ENCODE measurements at regions not wholly inside any gene's neighbourhood (a gene's known extent, or its start where the extent isn't known, plus 50 kb on each side); places are given as distances from the start of the nearest gene placed in this dataset.

- Histone ChIP-seq H3K27me3 (ENCODE audit: low read length) (no peaks in the 10 kb centered on the region), H3K9me2 (replicated peaks; ENCODE audit: insufficient read depth, low read length) (no peaks in the 10 kb centered on the region), H3K36me3 (ENCODE audit: insufficient read depth, low read length) (no peaks in the 10 kb centered on the region), H2AFZ (ENCODE audit: low read length) (no peak overlapping the region), H3K9me3 (ENCODE audit: low read length) (no peaks in the 10 kb centered on the region), H3K4me1 (ENCODE audit: low read length) (no peaks in the 10 kb centered on the region), H3K79me2 (ENCODE audit: low read length) (no peaks in the 10 kb centered on the region), H3K4me2 (ENCODE audit: low read depth, low read length, poor library complexity, severe bottlenecking) (no peak overlapping the region), H3K9ac (ENCODE audit: low read length) (no peak overlapping the region), H4K20me1 (ENCODE audit: insufficient read depth, low read depth, low read length) (no peaks in the 10 kb centered on the region), H3K27ac (ENCODE audit: low read length) (no peak overlapping the region), H3K4me3 (ENCODE audit: low read length) (no peak overlapping the region)
- no peak for DNase-seq
Measured at GRCh38 chr4:145427991-145428390, 53.7 kb upstream of the SMAD1 start.

GRCh38 chr4:145427221-145427620 lies 54.4 kb upstream of the SMAD1 start:
- Histone ChIP-seq H3K9me3 (ENCODE audit: low read length) (no peaks in the 10 kb centered on the region), H3K27me3 (ENCODE audit: low read length) (no peaks in the 10 kb centered on the region), H4K20me1 (ENCODE audit: insufficient read depth, low read depth, low read length) (no peaks in the 10 kb centered on the region), H3K4me1 (ENCODE audit: low read length) (no peaks in the 10 kb centered on the region), H3K4me3 (ENCODE audit: low read length) (no peak overlapping the region), H3K4me2 (ENCODE audit: low read depth, low read length, poor library complexity, severe bottlenecking) (no peak overlapping the region), H2AFZ (ENCODE audit: low read length) (no peak overlapping the region), H3K9ac (ENCODE audit: low read length) (no peak overlapping the region), H3K9me2 (replicated peaks; ENCODE audit: insufficient read depth, low read length) (no peaks in the 10 kb centered on the region), H3K36me3 (ENCODE audit: insufficient read depth, low read length) (no peaks in the 10 kb centered on the region), H3K79me2 (ENCODE audit: low read length) (no peaks in the 10 kb centered on the region), H3K27ac (ENCODE audit: low read length) (no peak overlapping the region)
- no peak for DNase-seq

GRCh38 chr4:145423017-145423708 lies 58.5 kb upstream of the SMAD1 start:
- no peak overlapping the region for H3K4me3 ChIP-seq (ENCODE audit: low read length)
- H3K27ac ChIP-seq (ENCODE audit: low read length), result no peak overlapping the region
- no peaks in the 10 kb centered on the region for H3K4me1 ChIP-seq (ENCODE audit: low read length)
- no peak overlapping the region for H3K9ac ChIP-seq (ENCODE audit: low read length)
- H4K20me1 ChIP-seq (ENCODE audit: insufficient read depth, low read depth, low read length), result no peaks in the 10 kb centered on the region
- H3K79me2 ChIP-seq (ENCODE audit: low read length), result no peaks in the 10 kb centered on the region
- H3K27me3 ChIP-seq (ENCODE audit: low read length), result no peaks in the 10 kb centered on the region
- no peak overlapping the region for H2AFZ ChIP-seq (ENCODE audit: low read length)
- H3K9me2 ChIP-seq (replicated peaks; ENCODE audit: insufficient read depth, low read length), result no peaks in the 10 kb centered on the region
- H3K9me3 ChIP-seq (ENCODE audit: low read length), result no peaks in the 10 kb centered on the region
- H3K4me2 ChIP-seq (ENCODE audit: low read depth, low read length, poor library complexity, severe bottlenecking), result no peak overlapping the region
- H3K36me3 ChIP-seq (ENCODE audit: insufficient read depth, low read length), result no peaks in the 10 kb centered on the region
- peak; percentile 30 for DNase-seq

- H3K27ac ChIP-seq (ENCODE audit: low read length), result no peak overlapping the region
- no peak overlapping the region for H3K4me2 ChIP-seq (ENCODE audit: low read depth, low read length, poor library complexity, severe bottlenecking)
- no peak for DNase-seq
- no peaks in the 10 kb centered on the region for H3K4me1 ChIP-seq (ENCODE audit: low read length)
- H3K27me3 ChIP-seq (ENCODE audit: low read length), result no peaks in the 10 kb centered on the region
- H2AFZ ChIP-seq (ENCODE audit: low read length), result no peak overlapping the region
- no peak overlapping the region for H3K9ac ChIP-seq (ENCODE audit: low read length)
- H3K79me2 ChIP-seq (ENCODE audit: low read length), result no peaks in the 10 kb centered on the region
- no peaks in the 10 kb centered on the region for H3K9me3 ChIP-seq (ENCODE audit: low read length)
- no peaks in the 10 kb centered on the region for H4K20me1 ChIP-seq (ENCODE audit: insufficient read depth, low read depth, low read length)
- H3K4me3 ChIP-seq (ENCODE audit: low read length), result no peak overlapping the region
- H3K9me2 ChIP-seq (replicated peaks; ENCODE audit: insufficient read depth, low read length), result no peaks in the 10 kb centered on the region
- no peaks in the 10 kb centered on the region for H3K36me3 ChIP-seq (ENCODE audit: insufficient read depth, low read length)
Measured at GRCh38 chr4:145420595-145421214, 60.9 kb upstream of the SMAD1 start.

- no peaks in the 10 kb centered on the region for H3K4me1 ChIP-seq (ENCODE audit: low read length)
- no peak overlapping the region for H3K4me2 ChIP-seq (ENCODE audit: low read depth, low read length, poor library complexity, severe bottlenecking)
- H3K36me3 ChIP-seq (ENCODE audit: insufficient read depth, low read length), result no peaks in the 10 kb centered on the region
- no peaks in the 10 kb centered on the region for H3K9me2 ChIP-seq (replicated peaks; ENCODE audit: insufficient read depth, low read length)
- no peaks in the 10 kb centered on the region for H3K79me2 ChIP-seq (ENCODE audit: low read length)
- H3K9ac ChIP-seq (ENCODE audit: low read length), result no peak overlapping the region
- no peaks in the 10 kb centered on the region for H4K20me1 ChIP-seq (ENCODE audit: insufficient read depth, low read depth, low read length)
- H3K4me3 ChIP-seq (ENCODE audit: low read length), result no peak overlapping the region
- H2AFZ ChIP-seq (ENCODE audit: low read length), result no peak overlapping the region
- no peak for DNase-seq
- no peak overlapping the region for H3K27ac ChIP-seq (ENCODE audit: low read length)
- H3K27me3 ChIP-seq (ENCODE audit: low read length), result no peaks in the 10 kb centered on the region
- no peaks in the 10 kb centered on the region for H3K9me3 ChIP-seq (ENCODE audit: low read length)
Measured at GRCh38 chr4:145418739-145419138, 62.9 kb upstream of the SMAD1 start.

GRCh38 chr4:145417348-145418130 lies 64.1 kb upstream of the SMAD1 start:
- Histone ChIP-seq H3K4me3 (ENCODE audit: low read length) (no peak overlapping the region), H2AFZ (ENCODE audit: low read length) (no peak overlapping the region), H4K20me1 (ENCODE audit: insufficient read depth, low read depth, low read length) (no peaks in the 10 kb centered on the region), H3K9me2 (replicated peaks; ENCODE audit: insufficient read depth, low read length) (no peaks in the 10 kb centered on the region), H3K27ac (ENCODE audit: low read length) (no peak overlapping the region), H3K36me3 (ENCODE audit: insufficient read depth, low read length) (no peaks in the 10 kb centered on the region), H3K27me3 (ENCODE audit: low read length) (no peaks in the 10 kb centered on the region), H3K9ac (ENCODE audit: low read length) (no peak overlapping the region), H3K9me3 (ENCODE audit: low read length) (no peaks in the 10 kb centered on the region), H3K4me1 (ENCODE audit: low read length) (no peaks in the 10 kb centered on the region), H3K79me2 (ENCODE audit: low read length) (no peaks in the 10 kb centered on the region), H3K4me2 (ENCODE audit: low read depth, low read length, poor library complexity, severe bottlenecking) (no peak overlapping the region)
- no peak for DNase-seq

GRCh38 chr4:145414841-145415240 lies 66.8 kb upstream of the SMAD1 start:
- Histone ChIP-seq H3K79me2 (ENCODE audit: low read length) (no peaks in the 10 kb centered on the region), H3K9me2 (replicated peaks; ENCODE audit: insufficient read depth, low read length) (no peaks in the 10 kb centered on the region), H3K27me3 (ENCODE audit: low read length) (no peaks in the 10 kb centered on the region), H4K20me1 (ENCODE audit: insufficient read depth, low read depth, low read length) (no peaks in the 10 kb centered on the region), H3K9ac (ENCODE audit: low read length) (no peak overlapping the region), H2AFZ (ENCODE audit: low read length) (no peak overlapping the region), H3K36me3 (ENCODE audit: insufficient read depth, low read length) (no peaks in the 10 kb centered on the region), H3K9me3 (ENCODE audit: low read length) (no peaks in the 10 kb centered on the region), H3K4me1 (ENCODE audit: low read length) (no peaks in the 10 kb centered on the region), H3K4me3 (ENCODE audit: low read length) (no peak overlapping the region), H3K4me2 (ENCODE audit: low read depth, low read length, poor library complexity, severe bottlenecking) (no peak overlapping the region), H3K27ac (ENCODE audit: low read length) (no peak overlapping the region)
- no peak for DNase-seq

GRCh38 chr4:145414226-145414625 lies 67.4 kb upstream of the SMAD1 start:
- Histone ChIP-seq H2AFZ (ENCODE audit: low read length) (no peak overlapping the region), H3K4me2 (ENCODE audit: low read depth, low read length, poor library complexity, severe bottlenecking) (no peak overlapping the region), H3K4me1 (ENCODE audit: low read length) (no peaks in the 10 kb centered on the region), H3K79me2 (ENCODE audit: low read length) (no peaks in the 10 kb centered on the region), H3K4me3 (ENCODE audit: low read length) (no peak overlapping the region), H3K9me3 (ENCODE audit: low read length) (no peaks in the 10 kb centered on the region), H4K20me1 (ENCODE audit: insufficient read depth, low read depth, low read length) (no peaks in the 10 kb centered on the region), H3K27ac (ENCODE audit: low read length) (no peak overlapping the region), H3K9ac (ENCODE audit: low read length) (no peak overlapping the region), H3K27me3 (ENCODE audit: low read length) (no peaks in the 10 kb centered on the region), H3K9me2 (replicated peaks; ENCODE audit: insufficient read depth, low read length) (no peaks in the 10 kb centered on the region), H3K36me3 (ENCODE audit: insufficient read depth, low read length) (no peaks in the 10 kb centered on the region)
- DNase-seq, result no peak

Measured in Karpas-422 (cell line).